GM12872 (cell line): ENCODE measurements at regions not wholly inside any gene's neighbourhood (a gene's known extent, or its start where the extent isn't known, plus 50 kb on each side); places are given as distances from the start of the nearest gene placed in this dataset.

Experiments
- CTCF ChIP-seq: IDR thresholded peaks from 3 replicates; pipeline ENCODE4 v1.5.1; 2011; ENCODE audit warnings: low read depth, mild to moderate bottlenecking, low read length, moderate library complexity; ENCODE audit not compliant: insufficient read depth

DNA sequence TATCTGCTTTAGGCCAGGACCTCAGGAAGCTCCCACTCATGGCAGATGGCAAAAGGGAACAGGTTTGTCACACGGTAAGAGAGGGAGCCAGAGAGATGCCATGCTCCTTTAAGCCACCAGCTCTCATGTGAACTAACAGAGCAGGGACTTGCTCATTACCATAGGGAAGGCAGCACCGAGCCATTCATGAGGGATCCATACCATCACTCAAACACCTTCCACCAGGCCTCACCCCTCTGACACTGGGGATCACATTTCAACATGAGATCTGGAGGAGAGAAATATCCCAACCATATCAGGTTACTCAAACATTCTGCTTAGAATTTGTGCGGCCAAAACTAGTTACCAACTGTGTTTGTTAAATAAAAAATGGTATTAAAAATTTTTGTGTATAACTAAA, 427.0 kb downstream of the UQCRFS1 start:
- TF ChIP-seq CTCF = no peak

DNA sequence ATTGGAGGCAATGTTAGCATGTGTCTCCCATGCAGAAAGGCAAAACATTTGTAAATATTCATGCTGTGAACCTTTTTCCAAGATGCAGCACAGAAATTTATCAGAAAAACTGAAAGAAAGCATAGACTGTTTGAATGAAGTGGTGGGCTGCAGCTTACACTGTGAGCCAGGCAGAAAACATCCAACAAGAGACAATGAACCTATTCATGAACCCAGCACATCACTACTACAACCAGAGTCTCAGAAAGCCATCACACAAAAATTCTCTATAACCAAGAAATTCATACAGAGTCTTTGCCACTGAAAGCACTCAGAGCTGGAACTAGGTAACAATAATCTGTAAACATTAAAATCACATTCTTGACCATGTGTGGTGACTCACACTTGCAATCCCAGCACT, 448.9 kb downstream of the UQCRFS1 start:
- no peak for TF ChIP-seq CTCF

DNA sequence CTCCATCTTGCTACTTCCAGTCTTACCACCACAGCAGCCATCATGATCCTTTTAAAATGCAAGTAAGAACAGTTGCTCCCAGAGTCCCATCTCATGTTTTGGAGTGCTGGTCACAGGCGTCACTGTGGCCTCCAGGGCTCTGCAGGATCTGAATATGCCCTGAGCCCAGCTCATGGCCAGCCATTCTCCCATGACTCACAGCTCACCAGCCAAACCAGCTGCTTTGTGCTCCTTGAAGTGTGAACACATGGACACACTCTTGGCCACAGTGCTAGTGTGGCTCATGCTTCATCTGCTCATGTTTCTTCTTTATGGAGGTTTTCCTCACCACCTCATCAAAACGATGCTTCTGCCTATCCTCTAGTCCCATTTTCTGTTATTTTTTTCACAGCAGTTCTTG, 466.5 kb downstream of the UQCRFS1 start:
- no peak for TF ChIP-seq CTCF

DNA sequence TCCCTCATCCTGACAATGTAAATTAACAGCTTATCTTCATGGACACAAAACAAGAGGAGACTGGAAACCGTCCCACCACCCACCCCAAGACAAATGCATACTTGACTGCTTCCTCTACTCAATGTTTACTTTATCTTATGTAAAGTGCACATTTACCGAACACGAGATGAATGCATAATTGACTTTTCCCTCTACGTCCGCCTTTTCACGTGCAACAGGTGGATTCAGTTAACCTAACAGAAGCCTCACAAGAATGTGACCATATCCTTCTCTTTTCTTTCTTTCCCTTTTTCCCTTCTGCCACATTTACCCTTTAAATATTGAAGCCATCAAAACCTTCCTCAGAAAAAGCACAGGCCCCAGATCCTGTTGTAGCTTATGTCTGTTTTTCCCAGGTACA, 468.0 kb downstream of the UQCRFS1 start:
- no peak for TF ChIP-seq CTCF

DNA sequence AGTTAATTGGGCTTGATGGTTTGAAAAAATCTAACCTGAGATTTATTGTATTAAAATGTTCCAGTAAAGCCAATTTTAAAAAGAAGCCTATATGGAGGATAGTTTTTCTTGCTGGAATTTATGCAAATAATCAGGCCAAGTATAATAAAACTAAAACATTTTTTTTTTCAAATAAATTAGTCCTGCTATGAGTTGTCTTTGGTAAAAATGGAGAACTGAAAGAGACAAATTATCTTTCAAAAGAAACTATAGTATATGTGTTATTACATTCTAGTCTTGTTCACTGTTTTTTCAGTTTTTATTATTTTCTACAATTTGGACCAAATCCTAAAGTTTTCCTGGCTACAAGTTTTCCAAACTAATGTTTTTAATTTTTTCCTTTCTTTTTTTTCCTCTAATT, 468.9 kb downstream of the UQCRFS1 start:
- TF ChIP-seq CTCF = no peak

DNA sequence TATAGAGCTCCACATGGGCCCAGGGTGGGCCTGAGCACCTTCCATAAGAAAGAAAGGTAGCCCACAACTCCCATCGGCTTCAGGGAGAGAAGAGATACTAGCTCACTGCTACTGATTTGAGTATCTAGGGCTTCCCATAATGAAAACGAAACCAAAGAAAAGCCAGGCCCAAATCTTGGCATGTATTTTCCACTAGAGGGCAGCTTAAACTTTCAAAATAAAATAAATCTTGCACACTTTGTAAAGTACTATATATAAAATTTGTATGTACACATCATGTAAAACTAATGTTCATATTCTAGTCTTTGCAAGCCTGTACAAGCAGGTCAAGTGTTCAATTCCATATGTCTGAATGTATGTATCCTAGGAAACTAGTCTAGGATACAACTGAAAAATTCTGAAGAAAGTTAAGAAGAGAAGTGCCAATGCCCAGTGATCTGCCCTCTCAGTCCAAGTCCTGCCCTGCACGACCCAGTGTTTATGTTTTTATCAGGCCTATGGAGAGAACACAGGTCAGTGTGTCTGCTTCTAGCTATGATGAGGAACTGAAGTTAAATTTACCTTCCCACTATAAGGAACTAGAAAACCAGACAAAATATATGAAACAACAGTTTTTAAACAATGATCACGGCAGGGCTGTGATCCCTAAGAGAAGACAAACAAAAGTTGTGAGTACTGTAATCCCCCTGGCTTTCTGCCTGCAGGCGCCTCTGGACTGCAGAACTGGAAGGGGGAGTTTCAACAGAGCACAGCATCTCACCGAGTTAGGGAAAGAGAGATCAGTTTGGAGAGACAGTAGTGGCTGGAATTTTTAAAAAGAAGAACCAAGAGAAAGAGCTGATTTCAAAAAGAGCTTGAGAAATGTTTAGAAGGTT, 475.7 kb downstream of the UQCRFS1 start:
- TF ChIP-seq CTCF = no peak

- no peak for TF ChIP-seq CTCF
These were observed 476.4 kb downstream of the UQCRFS1 start for GRCh38 chr19:28736528-28736927.

- no peak for TF ChIP-seq CTCF
These were observed 481.4 kb downstream of the UQCRFS1 start for GRCh38 chr19:28731577-28731976.
